Skeletal muscle tissue (tissue), 3 donors: ENCODE measurements at regions not wholly inside any gene's neighbourhood (a gene's known extent, or its start where the extent isn't known, plus 50 kb on each side); places are given as distances from the start of the nearest gene placed in this dataset.

ENCODE experiments used
- H3K27ac ChIP-seq: one replicate; pipeline ENCODE4 v1.7.0; 2013; ENCODE audit warnings: mild to moderate bottlenecking, low read depth, low read length, inconsistent platforms
- H3K27me3 ChIP-seq, 3 donors: one replicate each; pipeline ENCODE4 v1.7.0; 2013; ENCODE audit warnings: low read length in 3 of 3; ENCODE audit not compliant: control insufficient read depth in 3 of 3, insufficient read depth in 3 of 3
- H3K36me3 ChIP-seq, 3 donors: one replicate each; pipeline ENCODE4 v1.7.0; 2013; ENCODE audit warnings: low read length in 3 of 3; ENCODE audit not compliant: control insufficient read depth in 3 of 3, insufficient read depth in 3 of 3
- H3K4me1 ChIP-seq, 3 donors: one replicate each; pipeline ENCODE4 v1.7.0; 2013; ENCODE audit warnings: low read length in 3 of 3, mild to moderate bottlenecking in 3 of 3; ENCODE audit not compliant: control insufficient read depth in 3 of 3, insufficient read depth in 3 of 3
- H3K4me3 ChIP-seq, 3 donors: one replicate each; pipeline ENCODE4 v1.7.0; 2013; ENCODE audit warnings: low read length in 3 of 3
- H3K9ac ChIP-seq, 3 donors: one replicate each; pipeline ENCODE4 v1.7.0; 2013; ENCODE audit warnings: low read length in 3 of 3, mild to moderate bottlenecking in 3 of 3, moderate library complexity in 2 of 3, low read depth in 1 of 3
- H3K9me3 ChIP-seq, 3 donors: one replicate each; pipeline ENCODE4 v1.7.0; 2013; ENCODE audit warnings: low read length in 3 of 3; ENCODE audit not compliant: control insufficient read depth in 3 of 3
- donor health status: Osteomylitis.

DNA sequence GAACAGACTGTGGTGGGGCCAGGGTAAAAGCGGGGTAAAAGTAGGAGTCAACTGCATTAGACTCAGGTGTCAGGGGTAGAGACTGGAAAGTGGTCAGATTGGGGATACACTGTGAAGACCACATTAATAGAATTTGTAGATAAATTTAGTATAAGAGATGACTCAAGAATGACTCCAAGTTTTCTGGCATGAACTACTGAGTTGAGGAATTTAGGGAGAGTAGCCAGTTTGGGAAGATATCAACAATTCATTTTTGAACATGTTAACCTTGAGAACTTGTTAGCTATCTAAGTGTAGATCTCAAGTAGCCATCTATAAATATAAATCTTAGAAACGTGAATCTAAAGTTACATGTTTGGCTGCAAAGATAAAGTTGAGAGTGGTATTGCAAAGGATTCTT, 206.9 kb upstream of the HCCS start:
- Histone ChIP-seq H3K9me3 (no peaks in the 10 kb centered on the region), H3K4me3 (no peak overlapping the region), H3K27me3 (no peaks in the 10 kb centered on the region), H3K36me3 (no peaks in the 10 kb centered on the region), H3K9ac (no peak overlapping the region), H3K27ac (no peak overlapping the region), H3K4me1 (no peaks in the 10 kb centered on the region)

- Histone ChIP-seq H3K27ac (no peak overlapping the region), H3K27me3 (no peaks in the 10 kb centered on the region), H3K9me3 (no peaks in the 10 kb centered on the region), H3K36me3 (no peaks in the 10 kb centered on the region), H3K9ac (no peak overlapping the region), H3K4me1 (no peaks in the 10 kb centered on the region), H3K4me3 (no peak overlapping the region)
Observed at GRCh38 chrX:10906866-10907265, 204.3 kb upstream of the HCCS start.

DNA sequence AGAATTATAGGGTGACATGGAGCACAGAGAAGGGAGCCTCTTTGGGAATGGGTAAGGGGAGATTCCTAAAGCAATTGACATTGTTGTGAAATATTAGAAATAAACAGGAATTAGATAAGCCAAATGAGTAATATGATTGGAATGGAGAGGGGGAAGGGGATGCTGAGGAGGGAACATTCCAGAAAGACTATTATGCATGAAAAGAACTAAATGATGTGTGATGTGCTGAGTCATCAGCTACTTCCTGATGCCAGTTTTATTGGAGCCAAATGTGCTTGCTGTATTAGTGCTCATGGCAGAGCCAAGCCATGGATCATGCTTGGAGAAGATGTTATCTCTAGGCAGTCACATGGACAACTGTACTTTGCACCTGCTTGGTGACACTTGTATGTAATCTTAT, 189.0 kb upstream of the HCCS start:
- H3K9ac ChIP-seq: no peak overlapping the region
- H3K4me3 ChIP-seq: no peak overlapping the region
- H3K9me3 ChIP-seq: no peaks in the 10 kb centered on the region
- no peak overlapping the region for H3K27ac ChIP-seq
- H3K36me3 ChIP-seq: no peaks in the 10 kb centered on the region
- no peaks in the 10 kb centered on the region for H3K27me3 ChIP-seq
- no peaks in the 10 kb centered on the region for H3K4me1 ChIP-seq

DNA sequence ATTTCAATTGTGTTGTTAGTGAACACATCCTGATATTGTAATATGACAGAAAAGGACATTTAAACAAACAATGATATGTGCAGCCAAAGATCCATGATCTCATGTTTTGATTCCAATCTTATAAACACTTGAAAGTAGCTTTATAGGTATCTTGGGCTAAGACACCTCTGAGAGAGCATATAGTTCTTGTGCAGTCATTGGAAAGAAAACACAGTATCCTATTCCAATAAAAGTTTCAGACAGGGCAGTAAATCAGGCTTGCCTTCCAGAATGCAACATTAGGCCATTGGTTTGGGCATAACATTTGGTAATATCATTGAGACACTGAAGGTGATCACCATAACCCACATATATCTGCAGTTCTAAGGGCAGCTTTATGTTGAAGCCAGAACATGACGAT, 188.3 kb upstream of the HCCS start:
- no peaks in the 10 kb centered on the region for H3K36me3 ChIP-seq

DNA sequence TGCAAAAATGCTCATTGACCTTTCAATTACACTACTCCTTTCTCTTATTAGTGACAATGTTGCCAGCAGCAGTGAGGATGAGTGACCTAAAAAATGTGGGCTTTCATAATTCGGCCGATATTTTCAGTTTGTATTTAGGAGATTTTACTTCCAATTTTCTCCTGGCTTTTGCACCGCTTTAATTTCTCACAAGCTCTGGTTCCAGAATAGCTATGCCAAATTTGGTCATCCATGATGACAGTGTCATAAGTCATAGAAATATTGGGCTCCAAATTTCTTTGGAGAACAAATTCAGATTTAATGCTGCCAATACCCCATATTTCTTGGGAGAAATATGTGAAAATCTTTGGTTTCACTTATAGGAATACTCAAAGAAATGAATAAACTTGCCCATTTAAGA, 187.7 kb upstream of the HCCS start:
- Histone ChIP-seq H3K9me3 (no peaks in the 10 kb centered on the region), H3K27ac (no peak overlapping the region), H3K4me1 (no peaks in the 10 kb centered on the region), H3K36me3 (no peaks in the 10 kb centered on the region), H3K9ac (no peak overlapping the region), H3K4me3 (no peak overlapping the region), H3K27me3 (no peaks in the 10 kb centered on the region)

More for the DNA sequence above, 188.3 kb upstream of the HCCS start:
- Histone ChIP-seq H3K27ac (no peak overlapping the region), H3K4me3 (no peak overlapping the region), H3K4me1 (no peaks in the 10 kb centered on the region), H3K27me3 (no peaks in the 10 kb centered on the region), H3K9ac (no peak overlapping the region), H3K9me3 (no peaks in the 10 kb centered on the region)

GRCh38 chrX:10926404-10926803, 184.7 kb upstream of the HCCS start:
- H3K27me3 ChIP-seq: no peaks in the 10 kb centered on the region
- H3K27ac ChIP-seq: no peak overlapping the region
- H3K9ac ChIP-seq: no peak overlapping the region
- no peaks in the 10 kb centered on the region for H3K9me3 ChIP-seq
- H3K36me3 ChIP-seq: no peaks in the 10 kb centered on the region
- no peaks in the 10 kb centered on the region for H3K4me1 ChIP-seq
- H3K4me3 ChIP-seq: no peak overlapping the region

DNA sequence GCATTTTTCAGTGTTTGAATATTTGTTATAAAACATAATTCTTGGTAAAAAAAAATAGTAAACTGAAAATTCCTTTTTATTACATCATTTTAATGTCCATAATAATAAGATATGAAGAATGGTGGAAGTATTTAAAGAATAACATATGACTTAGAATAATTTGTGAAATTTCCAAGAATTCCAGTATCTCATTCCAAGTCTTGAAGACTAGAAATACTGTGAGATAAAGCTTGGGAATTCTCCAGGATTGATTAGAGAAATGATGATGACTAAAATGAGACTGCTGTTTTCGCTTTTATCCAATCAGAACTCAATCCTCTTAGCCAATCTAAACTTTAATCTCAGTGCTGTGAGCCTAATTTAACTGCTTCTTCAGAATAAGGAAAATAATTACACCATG, 184.2 kb upstream of the HCCS start:
- Histone ChIP-seq H3K9me3 (no peaks in the 10 kb centered on the region), H3K27ac (no peak overlapping the region), H3K4me1 (no peaks in the 10 kb centered on the region)

GRCh38 chrX:10929747-10930146, 181.4 kb upstream of the HCCS start:
- Histone ChIP-seq H3K4me1 (no peaks in the 10 kb centered on the region), H3K36me3 (no peaks in the 10 kb centered on the region), H3K27me3 (no peaks in the 10 kb centered on the region), H3K4me3 (no peak overlapping the region), H3K9me3 (no peaks in the 10 kb centered on the region), H3K27ac (no peak overlapping the region), H3K9ac (no peak overlapping the region)

More for the DNA sequence above, 184.2 kb upstream of the HCCS start:
- no peak overlapping the region for H3K4me3 ChIP-seq
- no peaks in the 10 kb centered on the region for H3K36me3 ChIP-seq
- H3K9ac ChIP-seq: no peak overlapping the region
- no peaks in the 10 kb centered on the region for H3K27me3 ChIP-seq

- Histone ChIP-seq H3K36me3 (no peaks in the 10 kb centered on the region), H3K27ac (no peak overlapping the region), H3K4me3 (no peak overlapping the region), H3K4me1 (no peaks in the 10 kb centered on the region), H3K9me3 (no peaks in the 10 kb centered on the region), H3K27me3 (no peaks in the 10 kb centered on the region), H3K9ac (no peak overlapping the region)
Observed at GRCh38 chrX:10930151-10930550, 181.0 kb upstream of the HCCS start.

- Histone ChIP-seq H3K27ac (no peak overlapping the region), H3K4me3 (no peak overlapping the region), H3K27me3 (no peaks in the 10 kb centered on the region), H3K9ac (no peak overlapping the region), H3K4me1 (no peaks in the 10 kb centered on the region), H3K9me3 (no peaks in the 10 kb centered on the region), H3K36me3 (no peaks in the 10 kb centered on the region)
Observed at GRCh38 chrX:10931976-10932375, 179.2 kb upstream of the HCCS start.

GRCh38 chrX:10932842-10933440, 178.2 kb upstream of the HCCS start:
- Histone ChIP-seq H3K27ac (no peak overlapping the region), H3K9ac (no peak overlapping the region), H3K27me3 (no peaks in the 10 kb centered on the region), H3K4me3 (no peak overlapping the region), H3K36me3 (no peaks in the 10 kb centered on the region), H3K9me3 (no peaks in the 10 kb centered on the region), H3K4me1 (no peaks in the 10 kb centered on the region)
